NB4 (cell line): ENCODE measurements at regions not wholly inside any gene's neighbourhood (a gene's known extent, or its start where the extent isn't known, plus 50 kb on each side); places are given as distances from the start of the nearest gene placed in this dataset.

Experiments
- DNase-seq: peaks from one replicate; pipeline ENCODE4 v3.0.0; 2010; ENCODE audit warnings: low read depth
- H3K4me3 ChIP-seq: one replicate; pipeline ENCODE4 v1.5.1; 2011; ENCODE audit warnings: mild to moderate bottlenecking, low read depth, low read length, moderate library complexity
- MYC ChIP-seq: IDR thresholded peaks from 2 replicates; pipeline ENCODE4 v1.6.1; 2011; ENCODE audit warnings: low read depth, low read length
- POLR2A ChIP-seq: IDR thresholded peaks from 2 replicates; pipeline ENCODE4 v1.6.1; 2011; ENCODE audit warnings: mild to moderate bottlenecking; ENCODE audit not compliant: insufficient read length; ENCODE audit errors: extremely low read depth
- TF ChIP-seq, protein P1 (sequence below): IDR thresholded peaks from 2 replicates; pipeline ENCODE4 v1.6.1; 2011; ENCODE audit warnings: low read depth, low read length
- TF ChIP-seq, protein P2 (sequence below): IDR thresholded peaks from one replicate; pipeline ENCODE4 v1.5.1; 2012; ENCODE audit warnings: low read depth, low read length

DNA sequence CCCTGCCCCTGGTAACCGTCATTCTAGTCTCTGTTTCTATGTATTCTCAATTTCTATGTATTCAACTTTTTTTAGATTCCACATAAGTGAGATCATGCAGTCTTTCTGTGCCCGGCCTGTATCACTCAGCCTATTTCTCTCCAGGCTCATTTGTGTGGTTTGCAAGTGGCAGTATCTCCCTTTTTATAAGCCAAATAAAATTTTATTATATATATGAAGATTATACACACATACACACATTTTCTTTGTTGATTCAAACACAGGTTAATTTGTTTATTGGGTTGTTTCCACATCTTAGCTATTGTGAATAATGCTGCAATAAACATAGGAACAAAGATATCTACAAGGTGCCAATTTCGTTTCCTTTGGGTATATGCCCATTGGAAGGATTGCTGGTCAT, 571.7 kb downstream of the DHX35 start:
- H3K4me3 ChIP-seq: no peak overlapping the region
- TF ChIP-seq, protein P1, sequence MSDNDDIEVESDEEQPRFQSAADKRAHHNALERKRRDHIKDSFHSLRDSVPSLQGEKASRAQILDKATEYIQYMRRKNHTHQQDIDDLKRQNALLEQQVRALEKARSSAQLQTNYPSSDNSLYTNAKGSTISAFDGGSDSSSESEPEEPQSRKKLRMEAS: no peak
- TF ChIP-seq MYC: no peak
- TF ChIP-seq POLR2A: no peak
- TF ChIP-seq, protein P2, sequence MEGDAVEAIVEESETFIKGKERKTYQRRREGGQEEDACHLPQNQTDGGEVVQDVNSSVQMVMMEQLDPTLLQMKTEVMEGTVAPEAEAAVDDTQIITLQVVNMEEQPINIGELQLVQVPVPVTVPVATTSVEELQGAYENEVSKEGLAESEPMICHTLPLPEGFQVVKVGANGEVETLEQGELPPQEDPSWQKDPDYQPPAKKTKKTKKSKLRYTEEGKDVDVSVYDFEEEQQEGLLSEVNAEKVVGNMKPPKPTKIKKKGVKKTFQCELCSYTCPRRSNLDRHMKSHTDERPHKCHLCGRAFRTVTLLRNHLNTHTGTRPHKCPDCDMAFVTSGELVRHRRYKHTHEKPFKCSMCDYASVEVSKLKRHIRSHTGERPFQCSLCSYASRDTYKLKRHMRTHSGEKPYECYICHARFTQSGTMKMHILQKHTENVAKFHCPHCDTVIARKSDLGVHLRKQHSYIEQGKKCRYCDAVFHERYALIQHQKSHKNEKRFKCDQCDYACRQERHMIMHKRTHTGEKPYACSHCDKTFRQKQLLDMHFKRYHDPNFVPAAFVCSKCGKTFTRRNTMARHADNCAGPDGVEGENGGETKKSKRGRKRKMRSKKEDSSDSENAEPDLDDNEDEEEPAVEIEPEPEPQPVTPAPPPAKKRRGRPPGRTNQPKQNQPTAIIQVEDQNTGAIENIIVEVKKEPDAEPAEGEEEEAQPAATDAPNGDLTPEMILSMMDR: no peak
- DNase-seq: no peak

DNA sequence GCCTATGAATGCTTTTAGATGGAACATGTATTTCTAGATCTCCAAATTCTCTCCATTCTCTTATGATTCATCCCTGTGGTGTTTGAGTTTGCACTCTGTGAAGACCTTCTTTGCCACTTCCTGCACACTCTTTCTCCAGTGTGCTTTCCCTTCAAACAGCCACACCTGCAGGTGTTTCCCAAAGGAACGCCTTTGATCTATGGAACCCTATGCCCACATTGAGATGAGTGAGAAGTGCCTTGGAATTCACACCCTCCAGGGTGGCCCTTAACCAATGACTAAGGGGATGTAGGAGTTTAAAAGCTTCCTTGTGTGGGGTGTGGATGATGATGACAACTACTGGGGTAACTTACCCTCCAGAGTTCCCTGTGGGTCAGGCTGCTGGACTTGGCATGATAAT, 570.1 kb downstream of the DHX35 start:
- TF ChIP-seq, protein P1: no peak
- TF ChIP-seq MYC (no peak), POLR2A (no peak)
- TF ChIP-seq, protein P2: no peak
- DNase-seq: no peak
- no peak overlapping the region for H3K4me3 ChIP-seq

DNA sequence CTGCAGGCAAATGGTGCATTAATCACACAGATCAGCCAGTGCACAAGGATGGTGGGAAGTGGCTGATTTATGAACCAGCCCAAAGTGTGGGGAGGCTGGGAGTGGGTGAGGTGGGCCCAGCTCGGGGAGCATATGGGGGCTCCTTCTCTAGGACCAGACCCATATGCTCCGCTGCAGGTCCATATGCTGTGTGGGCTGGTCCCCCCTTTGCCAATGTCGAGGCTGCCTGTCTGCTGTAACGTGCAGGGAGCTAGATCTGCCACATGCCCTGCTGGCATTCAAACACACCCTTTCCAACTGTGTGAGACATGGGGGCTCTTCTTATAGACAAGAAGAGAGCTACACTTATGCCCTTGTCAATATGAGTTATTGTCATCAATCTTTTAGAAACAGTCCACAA, 566.3 kb downstream of the DHX35 start:
- TF ChIP-seq POLR2A (no peak), MYC (no peak)
- TF ChIP-seq, protein P1: no peak
- TF ChIP-seq, protein P2: no peak
- DNase-seq: no peak
- H3K4me3 ChIP-seq: no peak overlapping the region

DNA sequence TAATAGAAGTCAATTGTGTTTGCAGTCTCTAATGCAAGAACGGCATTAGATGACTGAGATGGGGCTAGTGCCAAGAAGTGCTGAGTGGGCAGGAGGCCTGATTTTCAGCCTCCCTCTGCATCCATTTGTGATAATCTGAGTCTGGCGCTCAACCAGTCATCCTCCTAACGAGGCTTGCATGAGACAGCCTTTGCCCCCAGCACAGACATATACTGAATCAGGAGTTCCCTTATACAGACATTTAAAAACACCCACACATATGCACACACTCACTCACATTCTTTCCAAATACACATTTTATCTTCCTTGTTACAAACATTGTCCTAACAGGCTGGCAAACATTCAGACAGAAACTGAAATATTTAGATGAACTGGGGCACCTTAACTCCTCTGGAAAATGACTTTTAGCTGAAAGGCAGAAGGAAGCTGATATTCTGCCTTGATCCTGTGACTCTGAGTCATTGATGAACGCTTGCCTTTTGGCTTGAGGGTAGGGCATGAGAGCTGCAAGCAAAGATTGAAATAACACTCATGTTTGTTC, 562.3 kb downstream of the DHX35 start:
- TF ChIP-seq, protein P1: no peak
- TF ChIP-seq MYC (no peak), POLR2A (no peak)
- TF ChIP-seq, protein P2: no peak
- DNase-seq: no peak
- no peak overlapping the region for H3K4me3 ChIP-seq

DNA sequence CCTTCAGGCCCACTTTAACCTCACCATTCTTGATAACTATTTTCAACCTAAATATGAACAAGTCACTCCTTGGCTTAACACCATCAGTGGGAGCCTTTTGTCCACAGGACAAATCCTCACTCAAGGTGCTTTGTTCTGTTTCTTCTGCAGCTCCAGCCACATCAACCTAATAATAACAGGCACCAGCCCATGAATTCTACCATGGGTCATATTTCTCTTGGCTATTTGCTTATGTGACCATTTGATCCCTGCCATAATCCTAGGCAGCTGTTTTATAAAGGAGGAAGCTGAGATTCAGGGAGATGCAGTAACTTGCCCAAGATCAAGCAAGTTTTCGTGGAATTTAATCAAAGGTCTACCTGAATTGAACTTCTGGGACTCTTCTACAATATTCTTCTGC, 561.3 kb downstream of the DHX35 start:
- no peak for DNase-seq
- TF ChIP-seq, protein P2: no peak
- TF ChIP-seq, protein P1: no peak
- no peak for TF ChIP-seq POLR2A
- no peak for TF ChIP-seq MYC

DNA sequence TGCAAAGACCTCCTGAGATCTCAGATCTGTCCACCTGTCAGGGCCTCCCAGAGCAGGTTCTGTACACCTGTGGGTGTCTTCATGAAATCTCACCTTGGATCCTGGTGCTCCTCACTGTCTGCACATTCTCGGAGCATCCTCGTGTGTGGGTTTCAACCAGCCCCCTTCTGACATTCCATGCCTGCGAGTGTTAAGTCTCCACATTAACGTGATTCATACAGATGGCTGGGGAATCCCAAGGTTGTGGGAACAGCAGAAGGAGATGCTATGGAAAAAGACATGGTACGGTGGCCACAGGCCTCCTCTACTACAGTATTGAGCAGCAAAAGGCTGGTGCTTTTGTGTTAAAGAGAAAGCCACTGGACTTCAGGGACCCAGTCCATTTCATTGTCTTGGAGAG, 556.5 kb downstream of the DHX35 start:
- no peak overlapping the region for H3K4me3 ChIP-seq
- TF ChIP-seq POLR2A (no peak), MYC (no peak)
- TF ChIP-seq, protein P2: no peak
- TF ChIP-seq, protein P1: no peak
- no peak for DNase-seq

More for the DNA sequence above, 561.3 kb downstream of the DHX35 start:
- no peak overlapping the region for H3K4me3 ChIP-seq
